A549 (cell line): ENCODE measurements at regions not wholly inside any gene's neighbourhood (a gene's known extent, or its start where the extent isn't known, plus 50 kb on each side); places are given as distances from the start of the nearest gene placed in this dataset.

Experiments used
- EHMT2 ChIP-seq: fragments of 200-600 bp; sonication (generic); IDR thresholded peaks from 2 replicates; pipeline ENCODE4 v1.6.1; 2016; ENCODE audit warnings: antibody characterized with exemption, low read depth, mild to moderate bottlenecking, moderate library complexity
- JUN ChIP-seq, 2 experiments: fragments of >200 bp; sonication (Bioruptor Twin); formaldehyde crosslinking; IDR thresholded peaks; 2 replicates in 1 of 2; 3 replicates in 1 of 2; pipeline ENCODE4 v1.6.1; 2016 to 2017
- MYC ChIP-seq: IDR thresholded peaks from 2 replicates; pipeline ENCODE4 v1.6.1; 2012; ENCODE audit warnings: mild to moderate bottlenecking, inconsistent platforms, low read length, improper control_type of control experiment, borderline replicate concordance
- TF ChIP-seq, protein P1 (sequence below): fragments of 450-650 bp; IDR thresholded peaks from 2 replicates; pipeline ENCODE4 v1.6.1; 2014; ENCODE audit warnings: antibody characterized with exemption

DNA sequence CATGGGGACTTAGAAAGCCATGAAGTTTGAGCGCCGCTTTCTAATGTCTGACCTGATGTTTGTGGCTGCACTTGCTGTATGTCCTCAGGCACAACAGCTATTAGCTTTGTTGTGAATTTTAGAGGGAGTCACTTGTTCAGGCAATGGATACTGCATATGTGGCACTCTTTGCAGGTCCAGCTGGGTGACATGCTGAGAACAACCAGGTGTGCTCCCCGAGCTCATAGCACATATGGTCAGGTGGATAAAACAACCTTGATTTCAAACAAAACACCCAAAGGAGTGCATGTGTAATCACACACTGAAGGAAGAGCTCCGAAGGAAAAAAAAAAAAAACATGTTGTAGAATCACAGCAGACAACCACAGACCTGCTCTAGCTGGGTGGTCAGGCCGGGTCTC is 178.6 kb downstream of the BACH1 start:
- TF ChIP-seq EHMT2, result no peak
- TF ChIP-seq, protein P1, sequence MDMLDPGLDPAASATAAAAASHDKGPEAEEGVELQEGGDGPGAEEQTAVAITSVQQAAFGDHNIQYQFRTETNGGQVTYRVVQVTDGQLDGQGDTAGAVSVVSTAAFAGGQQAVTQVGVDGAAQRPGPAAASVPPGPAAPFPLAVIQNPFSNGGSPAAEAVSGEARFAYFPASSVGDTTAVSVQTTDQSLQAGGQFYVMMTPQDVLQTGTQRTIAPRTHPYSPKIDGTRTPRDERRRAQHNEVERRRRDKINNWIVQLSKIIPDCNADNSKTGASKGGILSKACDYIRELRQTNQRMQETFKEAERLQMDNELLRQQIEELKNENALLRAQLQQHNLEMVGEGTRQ, result no peak
- TF ChIP-seq JUN (IDR thresholded peaks at IDR 0.05), result no peak
- TF ChIP-seq MYC, result no peak
